SK-MEL-5 (cell line): ENCODE measurements at regions not wholly inside any gene's neighbourhood (a gene's known extent, or its start where the extent isn't known, plus 50 kb on each side); places are given as distances from the start of the nearest gene placed in this dataset.
"Not testable (repeated sequence)": the region's sequence is repeated elsewhere in the genome, so short reads cannot be mapped to it uniquely, and the experiment has no call there.

Experiments used
- DNase-seq: peaks from one replicate; pipeline ENCODE4 v3.0.0-alpha.2; 2016; ENCODE audit warnings: low read depth, low spot score
- in situ Hi-C: cut with HindIII; loops from 2 replicates; pipeline ENCODE4 v1.10.0; 2016; ENCODE audit warnings: low sequenced_read_pairs, high pct_unique_total_duplicates, low pct_unique_long_range_greater_than_20kb

GRCh38 chr4:12943069-12943468 lies 541.1 kb downstream of the RAB28 start:
- DNase-seq = no peak
- in situ Hi-C loops = no loop called here

DNA sequence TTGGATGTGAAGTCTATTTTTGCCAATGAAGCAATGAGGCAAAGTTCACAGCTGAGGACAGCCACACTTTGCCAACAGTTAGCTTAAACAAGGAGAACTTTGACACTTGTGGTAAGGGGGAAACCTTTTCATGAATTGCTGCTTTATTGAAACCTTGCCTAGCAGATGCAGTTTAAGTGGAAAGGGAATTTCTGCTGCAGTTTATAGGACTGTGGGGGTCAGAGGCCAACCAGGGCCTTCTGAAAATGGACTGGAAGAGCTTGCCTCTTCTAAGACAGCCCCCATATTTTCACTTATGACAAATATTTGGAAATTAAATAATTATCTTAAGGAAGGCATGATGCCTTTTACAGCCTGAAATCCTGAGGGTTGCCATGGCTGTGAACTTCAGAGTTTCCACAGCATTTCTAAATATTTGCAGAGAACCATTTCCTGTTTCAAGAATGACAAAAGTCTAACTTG lies 550.3 kb downstream of the RAB28 start:
- peak; percentile 6 for DNase-seq
- in situ Hi-C loops = no loop called here

- in situ Hi-C loops = no loop called here
These were observed 551.8 kb downstream of the RAB28 start for GRCh38 chr4:12932203-12932788.

DNA sequence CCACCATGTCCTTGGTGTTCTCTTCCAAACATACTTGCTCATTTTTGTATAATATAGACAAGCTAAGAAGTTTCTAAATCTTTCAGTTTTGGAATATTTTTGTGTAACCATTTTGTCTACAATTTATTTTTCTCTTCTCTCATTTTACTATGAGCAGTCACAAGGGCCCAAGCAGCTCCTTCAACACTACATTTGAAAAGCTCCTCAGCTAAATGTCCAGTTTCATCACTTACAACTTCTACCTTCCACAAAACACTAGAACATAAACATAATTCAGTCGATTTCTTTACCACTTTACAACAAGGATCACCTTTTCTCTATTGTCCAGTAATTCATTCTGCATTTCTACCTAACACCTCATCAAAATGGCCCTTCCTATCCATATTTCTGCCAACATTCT lies 554.4 kb downstream of the RAB28 start:
- in situ Hi-C loops = no loop called here
- no peak for DNase-seq

More at GRCh38 chr4:12932203-12932788, 551.8 kb downstream of the RAB28 start:
- DNase-seq = no peak

GRCh38 chr4:12928751-12929150 lies 555.4 kb downstream of the RAB28 start:
- in situ Hi-C loops = no loop called here
- DNase-seq = no peak

DNA sequence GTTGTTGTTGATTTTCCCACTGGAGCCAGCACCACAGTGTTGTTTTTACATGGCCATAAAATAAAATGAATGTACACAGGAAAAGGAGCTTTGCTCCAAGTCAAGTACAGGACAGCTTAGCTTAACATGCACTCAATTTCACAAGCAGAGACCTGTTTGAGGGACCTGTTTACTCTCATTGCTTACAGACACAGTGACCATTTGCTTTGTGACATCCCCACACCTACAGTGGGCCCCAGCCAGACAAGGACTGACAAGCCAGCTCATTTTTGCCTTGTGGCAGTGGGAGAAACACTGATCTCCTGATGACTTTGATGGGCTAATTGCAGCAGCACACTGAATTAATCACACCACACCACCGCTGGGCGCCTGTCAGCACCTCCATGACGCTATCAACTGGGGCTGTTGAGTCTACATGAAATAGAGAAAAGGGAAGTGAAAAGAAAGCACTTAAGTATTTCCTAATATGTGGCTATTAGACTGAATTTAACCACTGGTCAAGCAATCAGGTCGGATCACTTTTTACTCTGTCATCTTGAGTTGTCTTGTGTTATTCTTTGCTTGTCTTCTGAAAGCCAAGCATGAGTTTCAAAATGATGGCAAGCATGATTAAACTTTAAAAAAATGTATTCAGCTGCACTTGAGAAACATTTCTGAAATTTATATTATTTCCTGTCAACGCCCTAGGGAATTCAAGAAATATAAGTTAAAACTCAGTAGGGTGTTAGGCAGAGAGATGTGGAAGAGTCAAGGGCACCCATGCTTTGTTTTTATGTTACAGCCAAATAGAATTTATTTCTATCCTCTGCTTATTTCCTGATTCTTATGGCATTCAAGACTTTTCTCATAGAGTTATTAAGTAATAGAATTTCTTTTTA lies 557.7 kb downstream of the RAB28 start:
- in situ Hi-C loops = no loop called here
- no peak for DNase-seq

- in situ Hi-C loops = no loop called here
- DNase-seq = no peak
These were observed 559.3 kb downstream of the RAB28 start for GRCh38 chr4:12924728-12925320.

DNA sequence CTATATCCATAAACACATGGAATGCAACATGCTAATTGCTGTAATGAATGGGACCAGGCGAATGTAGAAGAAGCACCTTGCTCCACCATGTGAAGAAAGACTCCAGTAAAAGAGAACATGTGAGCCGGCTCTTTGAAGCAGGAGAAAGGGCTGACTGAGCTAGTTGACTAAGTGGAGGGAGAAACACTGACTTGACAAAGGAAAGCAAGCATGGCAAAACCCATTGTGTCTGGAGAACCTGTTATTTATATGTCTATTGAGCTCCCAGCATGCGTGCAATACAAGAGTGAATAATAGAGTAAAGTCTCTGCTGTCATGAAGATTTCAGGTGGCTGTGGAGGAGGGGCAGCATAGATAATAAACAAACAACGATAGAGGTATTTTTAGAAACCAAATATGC lies 559.9 kb downstream of the RAB28 start:
- in situ Hi-C loops = no loop called here
- DNase-seq = no peak

DNA sequence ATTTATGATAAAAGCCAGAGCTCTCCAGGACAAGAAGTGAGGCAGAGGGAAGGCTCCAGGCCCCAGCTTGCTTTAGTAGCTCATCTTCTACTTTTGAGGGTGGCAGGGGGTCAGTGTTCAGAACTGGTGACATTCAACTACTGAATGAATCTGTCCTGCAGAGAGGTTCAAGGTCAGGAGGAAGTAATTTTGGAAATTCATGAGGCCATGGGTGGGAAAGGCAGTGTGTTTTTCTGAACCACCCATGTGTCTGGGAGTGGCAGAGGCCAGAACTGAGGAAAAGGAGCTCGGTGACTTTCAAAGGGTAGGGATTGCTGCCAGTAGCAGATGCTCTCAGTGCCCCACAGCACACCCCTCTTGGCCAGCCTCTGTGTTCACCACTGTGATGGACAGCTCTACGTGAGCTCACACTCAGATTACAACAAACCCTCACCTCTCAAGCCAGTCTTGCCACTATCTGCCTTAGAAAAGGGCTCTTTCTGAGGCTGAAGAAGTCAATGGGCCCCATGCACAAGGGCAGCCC lies 571.2 kb downstream of the RAB28 start:
- in situ Hi-C loops = no loop called here
- DNase-seq = no peak

DNA sequence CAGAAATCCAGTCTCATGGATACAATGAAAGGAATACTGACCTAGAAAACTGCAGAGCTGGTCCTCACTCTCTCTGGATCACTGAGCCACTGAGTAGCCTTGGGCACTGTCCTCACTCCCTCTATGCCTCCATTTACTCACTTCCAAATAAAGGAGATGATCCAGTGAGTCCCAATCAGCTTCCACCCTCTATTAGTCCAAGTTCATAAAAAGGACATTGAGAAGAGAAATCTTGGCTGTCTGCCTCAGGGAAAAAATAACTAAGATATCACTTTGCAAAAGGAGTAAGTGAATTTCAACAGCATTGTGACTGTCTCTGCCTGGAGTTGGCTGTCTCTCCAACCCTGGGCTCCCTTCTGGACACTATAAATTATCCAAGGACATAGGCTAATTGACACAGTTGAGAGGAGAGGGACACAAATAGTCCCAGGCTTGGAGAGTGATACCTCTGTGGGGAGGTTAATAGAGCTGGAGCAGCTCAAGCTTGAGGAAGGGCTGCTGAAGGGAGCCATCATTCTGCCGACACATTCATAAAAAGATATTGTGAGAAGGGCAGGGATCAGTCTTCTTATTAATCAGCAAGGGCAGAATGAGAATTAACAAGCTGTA lies 572.3 kb downstream of the RAB28 start:
- in situ Hi-C loops = no loop called here
- DNase-seq = no peak

DNA sequence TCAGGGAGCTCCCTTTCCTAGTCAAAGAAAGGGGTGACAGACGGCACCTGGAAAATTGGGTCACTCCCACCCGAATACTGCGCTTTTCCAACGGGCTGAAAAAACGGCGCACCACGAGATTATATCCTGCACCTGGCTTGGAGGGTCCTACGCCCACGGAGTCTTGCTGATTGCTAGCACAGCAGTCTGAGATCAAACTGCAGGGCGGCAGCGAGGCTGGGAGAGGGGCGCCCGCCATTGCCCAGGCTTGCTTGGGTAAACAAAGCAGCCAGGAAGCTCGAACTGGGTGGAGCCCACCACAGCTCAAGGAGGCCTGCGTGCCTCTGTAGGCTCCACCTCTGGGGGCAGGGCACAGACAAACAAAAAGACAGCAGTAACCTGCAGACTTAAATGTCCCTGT lies 580.5 kb downstream of the RAB28 start:
- in situ Hi-C loops, DNase-seq: not testable (repeated sequence)

GRCh38 chr4:12902735-12903134 lies 581.4 kb downstream of the RAB28 start:
- in situ Hi-C loops = no loop called here
- peak; percentile 97 for DNase-seq

DNA sequence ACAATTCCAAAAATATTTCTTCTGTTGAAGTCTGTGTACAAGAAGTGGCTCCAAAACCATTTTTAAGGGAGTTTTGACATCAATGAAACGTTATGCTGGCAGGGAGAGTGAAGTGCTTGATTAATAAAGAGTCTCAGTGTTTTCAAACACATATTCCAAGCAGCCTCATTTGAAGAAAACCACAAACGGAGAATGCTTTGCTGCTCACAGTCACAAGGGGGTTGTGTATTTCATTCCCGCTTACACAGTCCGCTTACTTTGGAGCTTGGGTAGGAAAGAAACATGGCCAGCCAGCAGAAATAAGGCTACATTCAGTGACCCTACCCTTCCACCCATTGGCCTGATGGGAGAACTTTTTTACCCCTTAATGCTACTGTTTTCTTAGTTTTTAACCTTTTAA lies 586.2 kb downstream of the RAB28 start:
- in situ Hi-C loops = no loop called here

DNA sequence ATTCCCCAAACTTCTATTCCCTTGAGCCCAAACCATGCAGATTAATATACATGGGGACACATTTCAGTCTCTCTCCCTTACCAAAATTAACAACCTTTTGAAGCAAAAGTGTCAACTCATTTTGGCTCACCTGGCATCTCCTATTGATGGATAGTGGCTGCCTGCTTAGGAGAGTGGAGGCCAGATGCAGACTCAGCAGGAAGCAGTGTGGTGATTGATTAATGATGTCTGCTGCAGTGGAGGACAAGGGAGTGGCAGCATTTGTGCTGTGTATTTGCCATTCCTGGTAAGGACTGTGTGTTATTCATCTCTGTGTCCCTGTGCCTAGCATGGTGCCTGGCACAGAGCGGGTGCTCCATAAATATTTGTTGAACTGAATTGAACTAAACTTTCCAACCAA lies 590.1 kb downstream of the RAB28 start:
- no peak for DNase-seq
- in situ Hi-C loops = no loop called here

More for the DNA sequence above, 586.2 kb downstream of the RAB28 start:
- peak; percentile 83 for DNase-seq

DNA sequence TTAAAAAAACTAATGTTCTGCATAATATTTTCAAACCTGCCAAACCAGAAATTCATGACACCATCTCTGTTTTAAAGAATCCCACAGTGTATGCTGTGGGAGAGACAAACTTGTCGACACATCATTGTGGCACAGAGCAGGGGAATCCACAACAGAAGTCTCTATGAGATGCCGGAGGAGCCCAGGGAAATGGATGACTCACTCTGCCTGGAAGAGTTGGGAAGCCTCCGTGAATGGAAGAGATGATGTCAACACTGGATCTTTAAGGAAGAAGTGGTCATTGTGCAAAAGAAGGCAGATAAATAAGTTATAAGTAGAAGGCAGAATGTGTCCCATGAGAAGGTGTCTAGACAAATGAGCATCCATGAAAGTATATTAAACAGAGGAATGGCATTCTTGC lies 595.1 kb downstream of the RAB28 start:
- peak; percentile 93 for DNase-seq
- in situ Hi-C loops = no loop called here

DNA sequence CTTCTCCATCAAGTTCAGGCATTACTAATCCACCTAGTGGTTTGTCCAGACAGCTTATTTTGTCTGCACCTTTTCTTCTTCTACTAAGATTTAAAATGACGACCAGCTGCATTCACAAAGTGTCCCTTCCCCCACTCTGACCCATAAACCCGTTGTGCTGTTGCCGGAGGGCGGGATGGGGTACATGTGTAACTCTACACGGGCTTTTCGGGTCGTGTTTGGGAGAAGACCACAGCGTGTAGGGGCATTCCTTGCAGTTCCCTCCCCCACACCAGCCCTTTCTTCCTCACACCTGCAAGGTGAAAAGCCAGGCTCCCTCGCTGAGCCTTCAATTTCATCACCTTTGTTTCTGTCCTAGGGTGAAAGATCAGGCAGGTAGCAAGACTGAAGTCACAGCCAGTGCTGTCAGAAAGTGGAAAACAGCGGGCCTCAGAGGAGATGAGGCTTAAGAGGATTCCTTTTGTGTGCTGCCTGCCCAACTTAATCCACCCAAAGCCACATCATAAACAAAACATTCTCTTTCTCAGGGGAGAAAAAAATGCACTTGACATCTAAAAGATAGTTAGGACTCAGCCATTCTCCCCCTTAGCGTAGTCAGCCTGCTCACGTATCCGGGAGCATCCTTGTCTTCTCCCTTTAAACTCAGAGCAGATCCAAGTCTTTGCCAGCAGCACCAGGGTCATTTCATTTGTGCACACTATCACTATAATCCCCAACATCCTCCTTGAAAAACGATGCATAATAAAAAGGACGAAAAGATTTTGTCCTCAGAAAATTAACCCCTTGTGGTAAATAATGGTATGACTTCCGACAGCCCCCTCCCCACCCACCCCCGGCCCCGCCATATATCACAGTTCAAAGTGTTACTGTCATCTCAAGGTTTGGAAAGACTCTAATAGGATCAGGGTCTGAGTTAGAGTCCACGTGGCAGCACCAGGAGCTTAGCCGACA lies 599.0 kb downstream of the RAB28 start:
- in situ Hi-C loops = no loop called here
- no peak for DNase-seq

DNA sequence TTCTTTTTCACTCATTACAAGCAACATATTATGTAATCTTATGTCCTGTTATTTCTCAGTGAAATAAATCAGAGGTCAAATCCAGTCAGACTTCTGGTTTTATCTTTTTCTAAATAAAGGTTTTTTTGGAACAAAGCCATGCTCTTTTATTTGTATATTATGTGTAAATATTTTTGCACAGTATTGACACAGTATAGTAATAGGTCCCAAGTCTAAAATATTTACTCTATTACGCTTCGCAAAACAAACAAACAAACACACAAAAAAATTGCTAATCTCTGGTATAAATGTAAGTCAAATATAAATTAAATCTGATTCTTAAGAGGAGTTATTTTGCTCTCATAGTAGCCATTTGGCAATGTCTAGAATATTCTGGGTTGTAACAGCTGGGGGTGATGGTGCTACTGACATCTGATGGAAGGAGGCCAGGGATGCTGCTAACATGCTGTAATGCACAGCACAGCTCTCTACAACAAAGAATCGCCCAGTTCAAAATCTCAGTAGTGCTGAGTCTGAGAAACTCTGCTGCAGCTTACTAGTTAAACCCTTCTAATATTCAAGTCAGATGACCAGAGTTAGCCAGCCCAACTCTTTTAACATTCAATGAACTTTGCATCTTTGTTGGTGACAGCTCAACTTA lies 602.1 kb downstream of the RAB28 start:
- in situ Hi-C loops = no loop called here
- DNase-seq = no peak
